HL-60 (cell line): ENCODE measurements at regions not wholly inside any gene's neighbourhood (a gene's known extent, or its start where the extent isn't known, plus 50 kb on each side); places are given as distances from the start of the nearest gene placed in this dataset.

ENCODE experiments used
- DNase-seq, 2 experiments: peaks; one replicate each; pipeline ENCODE4 v3.0.0-alpha.2; 2010 to 2020; ENCODE audit warnings: low read depth in 1 of 2, low spot score in 1 of 2
- H3K27ac ChIP-seq: fragments of 250-450 bp; sonication (Bioruptor Pico); replicated peaks from 2 replicates; pipeline ENCODE4 v1.5.1; 2020; ENCODE audit warnings: mild to moderate bottlenecking, moderate library complexity
- H3K27me3 ChIP-seq: fragments of 250-450 bp; sonication (Bioruptor Pico); 2 replicates; pipeline ENCODE4 v1.5.1; 2021; ENCODE audit warnings: mild to moderate bottlenecking, moderate library complexity; ENCODE audit not compliant: insufficient read depth, poor library complexity, severe bottlenecking
- H3K4me3 ChIP-seq: replicated peaks from 2 replicates; pipeline ENCODE4 v1.5.1; 2011; ENCODE audit warnings: mild to moderate bottlenecking, control low read depth, low read length; ENCODE audit not compliant: insufficient read depth
- GABPA ChIP-seq: IDR thresholded peaks from 2 replicates; pipeline ENCODE4 v1.6.1; 2012; ENCODE audit warnings: low read depth
- POLR2AphosphoS5 ChIP-seq: IDR thresholded peaks from 2 replicates; pipeline ENCODE4 v1.6.1; 2012; ENCODE audit warnings: low read depth
- SPI1 ChIP-seq: IDR thresholded peaks from 2 replicates; pipeline ENCODE4 v1.6.1; 2012; ENCODE audit warnings: low read depth, mild to moderate bottlenecking, borderline replicate concordance
- TF ChIP-seq, protein P1 (sequence below): IDR thresholded peaks from one replicate; pipeline ENCODE4 v1.5.1; 2011; ENCODE audit warnings: low read length, control low read depth, inconsistent platforms; ENCODE audit not compliant: insufficient read depth
- TF ChIP-seq, protein P2 (sequence below): IDR thresholded peaks from 2 replicates; pipeline ENCODE4 v1.6.1; 2012; ENCODE audit warnings: low read depth; ENCODE audit not compliant: insufficient replicate concordance

DNA sequence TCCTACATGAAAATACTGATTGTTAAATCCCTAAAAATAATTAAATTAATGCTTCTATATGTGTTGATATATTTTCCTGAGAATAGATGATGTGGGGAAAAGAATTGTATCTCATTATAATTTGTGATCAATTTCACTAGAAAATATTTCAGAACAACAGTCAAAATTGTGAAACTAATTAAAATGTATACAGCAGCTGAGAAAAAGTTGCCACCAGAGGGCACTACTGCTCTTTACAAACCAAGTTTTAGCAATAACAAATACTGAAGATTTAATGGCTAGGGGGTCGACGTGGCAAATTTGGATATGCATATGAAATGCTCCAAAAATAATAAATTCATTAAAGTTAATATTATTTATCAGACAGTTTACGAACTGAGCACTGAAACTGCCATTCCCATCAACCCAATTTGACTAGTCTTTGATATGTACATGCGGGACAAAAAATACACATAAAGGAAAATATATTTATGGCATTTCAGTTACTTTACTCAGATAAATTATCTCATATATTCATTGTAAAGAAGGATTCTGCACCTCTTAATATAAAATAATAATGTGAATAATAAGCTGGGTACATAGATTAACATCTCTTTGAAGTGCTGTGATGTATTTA lies 96.3 kb upstream of the TMPRSS15 start:
- no peak overlapping the region for H3K4me3 ChIP-seq
- H3K27ac ChIP-seq: no peak overlapping the region
- peak; percentile 6 to 21 for DNase-seq
- no peaks in the 10 kb centered on the region for H3K27me3 ChIP-seq
- no peak for TF ChIP-seq SPI1
- TF ChIP-seq, protein P1, sequence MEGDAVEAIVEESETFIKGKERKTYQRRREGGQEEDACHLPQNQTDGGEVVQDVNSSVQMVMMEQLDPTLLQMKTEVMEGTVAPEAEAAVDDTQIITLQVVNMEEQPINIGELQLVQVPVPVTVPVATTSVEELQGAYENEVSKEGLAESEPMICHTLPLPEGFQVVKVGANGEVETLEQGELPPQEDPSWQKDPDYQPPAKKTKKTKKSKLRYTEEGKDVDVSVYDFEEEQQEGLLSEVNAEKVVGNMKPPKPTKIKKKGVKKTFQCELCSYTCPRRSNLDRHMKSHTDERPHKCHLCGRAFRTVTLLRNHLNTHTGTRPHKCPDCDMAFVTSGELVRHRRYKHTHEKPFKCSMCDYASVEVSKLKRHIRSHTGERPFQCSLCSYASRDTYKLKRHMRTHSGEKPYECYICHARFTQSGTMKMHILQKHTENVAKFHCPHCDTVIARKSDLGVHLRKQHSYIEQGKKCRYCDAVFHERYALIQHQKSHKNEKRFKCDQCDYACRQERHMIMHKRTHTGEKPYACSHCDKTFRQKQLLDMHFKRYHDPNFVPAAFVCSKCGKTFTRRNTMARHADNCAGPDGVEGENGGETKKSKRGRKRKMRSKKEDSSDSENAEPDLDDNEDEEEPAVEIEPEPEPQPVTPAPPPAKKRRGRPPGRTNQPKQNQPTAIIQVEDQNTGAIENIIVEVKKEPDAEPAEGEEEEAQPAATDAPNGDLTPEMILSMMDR: peak; percentile 63
- TF ChIP-seq POLR2AphosphoS5: no peak

- no peaks in the 10 kb centered on the region for H3K27me3 ChIP-seq
- DNase-seq: no peak
- no peak overlapping the region for H3K4me3 ChIP-seq
- no peak overlapping the region for H3K27ac ChIP-seq
- TF ChIP-seq, protein P1: no peak
- TF ChIP-seq GABPA (no peak), POLR2AphosphoS5 (no peak)
Observed at GRCh38 chr21:18518054-18518481, 114.5 kb upstream of the TMPRSS15 start.

GRCh38 chr21:18521204-18521603 lies 117.6 kb upstream of the TMPRSS15 start:
- TF ChIP-seq SPI1 (no peak), POLR2AphosphoS5 (no peak)
- TF ChIP-seq, protein P1: no peak
- Histone ChIP-seq H3K27me3 (no peaks in the 10 kb centered on the region), H3K4me3 (no peak overlapping the region), H3K27ac (no peak overlapping the region)
- no peak for DNase-seq

DNA sequence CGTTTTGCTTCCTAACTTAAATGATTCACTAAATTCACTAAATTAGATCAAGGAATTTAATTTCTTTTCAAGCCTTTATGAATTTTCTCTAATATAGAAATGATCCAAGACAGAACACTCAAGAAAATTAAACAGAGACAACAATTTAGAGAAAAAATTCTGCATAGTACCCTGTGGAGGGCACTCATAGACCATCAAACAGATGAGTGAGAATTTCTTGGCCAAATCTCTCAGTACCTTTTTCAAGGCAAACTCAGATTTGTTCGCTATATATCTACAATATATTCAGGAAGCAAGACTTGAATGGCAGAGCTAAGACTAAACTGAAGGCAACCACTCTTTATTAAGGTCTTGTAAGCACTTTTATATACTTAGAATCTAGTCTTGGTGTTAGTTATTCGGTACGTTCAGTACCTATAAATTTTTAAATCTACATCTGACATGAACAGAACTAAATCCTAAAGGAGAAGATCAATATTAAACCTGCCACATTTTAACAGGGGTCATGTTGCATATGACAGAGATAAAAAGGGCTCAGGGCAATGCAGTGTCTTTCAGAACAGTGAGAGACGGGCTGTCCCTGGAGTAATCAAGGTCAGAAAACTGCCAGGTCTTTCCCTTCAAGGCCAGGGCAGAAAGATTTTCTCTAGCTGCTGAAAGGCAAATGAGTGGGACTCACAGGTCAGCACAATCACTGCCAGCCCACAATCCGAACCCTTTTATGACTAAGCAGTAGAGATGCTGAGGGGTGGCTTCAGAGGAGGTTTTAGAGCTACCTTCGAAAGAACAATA lies 118.8 kb upstream of the TMPRSS15 start:
- Histone ChIP-seq H3K4me3 (no peak overlapping the region), H3K27ac (no peak overlapping the region), H3K27me3 (no peaks in the 10 kb centered on the region)
- DNase-seq: no peak
- TF ChIP-seq GABPA (no peak), SPI1 (no peak), POLR2AphosphoS5 (no peak)
- TF ChIP-seq, protein P1: no peak
- TF ChIP-seq, protein P2, sequence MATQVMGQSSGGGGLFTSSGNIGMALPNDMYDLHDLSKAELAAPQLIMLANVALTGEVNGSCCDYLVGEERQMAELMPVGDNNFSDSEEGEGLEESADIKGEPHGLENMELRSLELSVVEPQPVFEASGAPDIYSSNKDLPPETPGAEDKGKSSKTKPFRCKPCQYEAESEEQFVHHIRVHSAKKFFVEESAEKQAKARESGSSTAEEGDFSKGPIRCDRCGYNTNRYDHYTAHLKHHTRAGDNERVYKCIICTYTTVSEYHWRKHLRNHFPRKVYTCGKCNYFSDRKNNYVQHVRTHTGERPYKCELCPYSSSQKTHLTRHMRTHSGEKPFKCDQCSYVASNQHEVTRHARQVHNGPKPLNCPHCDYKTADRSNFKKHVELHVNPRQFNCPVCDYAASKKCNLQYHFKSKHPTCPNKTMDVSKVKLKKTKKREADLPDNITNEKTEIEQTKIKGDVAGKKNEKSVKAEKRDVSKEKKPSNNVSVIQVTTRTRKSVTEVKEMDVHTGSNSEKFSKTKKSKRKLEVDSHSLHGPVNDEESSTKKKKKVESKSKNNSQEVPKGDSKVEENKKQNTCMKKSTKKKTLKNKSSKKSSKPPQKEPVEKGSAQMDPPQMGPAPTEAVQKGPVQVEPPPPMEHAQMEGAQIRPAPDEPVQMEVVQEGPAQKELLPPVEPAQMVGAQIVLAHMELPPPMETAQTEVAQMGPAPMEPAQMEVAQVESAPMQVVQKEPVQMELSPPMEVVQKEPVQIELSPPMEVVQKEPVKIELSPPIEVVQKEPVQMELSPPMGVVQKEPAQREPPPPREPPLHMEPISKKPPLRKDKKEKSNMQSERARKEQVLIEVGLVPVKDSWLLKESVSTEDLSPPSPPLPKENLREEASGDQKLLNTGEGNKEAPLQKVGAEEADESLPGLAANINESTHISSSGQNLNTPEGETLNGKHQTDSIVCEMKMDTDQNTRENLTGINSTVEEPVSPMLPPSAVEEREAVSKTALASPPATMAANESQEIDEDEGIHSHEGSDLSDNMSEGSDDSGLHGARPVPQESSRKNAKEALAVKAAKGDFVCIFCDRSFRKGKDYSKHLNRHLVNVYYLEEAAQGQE: no peak
